Uterus (tissue), 3 donors: ENCODE measurements at regions not wholly inside any gene's neighbourhood (a gene's known extent, or its start where the extent isn't known, plus 50 kb on each side); places are given as distances from the start of the nearest gene placed in this dataset.

Source experiments
- DNase-seq, 2 donors: peaks; one replicate each; pipeline ENCODE4 v3.0.0-alpha.2; 2019 to 2020
- H3K27ac ChIP-seq, 2 donors: fragments of 200-600 bp; sonication (generic); 1 replicate in 1 of 2; 2 replicates in 1 of 2; pipeline ENCODE4 v1.5.1; 2016 to 2018
- H3K27me3 ChIP-seq, 2 donors: fragments of 200-600 bp; sonication (generic); one replicate each; pipeline ENCODE4 v1.5.1; 2018 to 2019; ENCODE audit warnings: control low read depth in 1 of 2
- H3K36me3 ChIP-seq, 2 donors: fragments of 200-600 bp; sonication (generic); one replicate each; pipeline ENCODE4 v1.5.1; 2019; ENCODE audit warnings: control low read depth in 1 of 2
- H3K4me1 ChIP-seq, 2 donors: fragments of 200-600 bp; sonication (generic); one replicate each; pipeline ENCODE4 v1.5.1; 2018 to 2019; ENCODE audit warnings: control low read depth in 1 of 2
- H3K4me3 ChIP-seq, 2 donors: fragments of 200-600 bp; sonication (generic); 1 replicate in 1 of 2; 2 replicates in 1 of 2; pipeline ENCODE4 v1.5.1; 2018 to 2019; ENCODE audit warnings: mild to moderate bottlenecking in 1 of 2
- H3K9me3 ChIP-seq, 2 donors: fragments of 200-600 bp; sonication (generic); one replicate each; pipeline ENCODE4 v1.5.1; 2019; ENCODE audit warnings: control low read depth in 1 of 2
- POLR2A ChIP-seq, 2 donors: fragments of 450-650 bp; IDR thresholded peaks; one replicate each; pipeline ENCODE4 v1.6.1; 2016; ENCODE audit warnings: antibody characterized with exemption in 2 of 2, mild to moderate bottlenecking in 1 of 2, moderate library complexity in 1 of 2
- intact Hi-C: fragments of 100-400 bp; cut with DNase I; formaldehyde crosslinking; loops from one replicate; pipeline ENCODE4 v1.15.1; 2023; ENCODE audit warnings: low total_unique reads
- TF ChIP-seq, protein P1 (sequence below), 4 experiments: fragments of 200-600 bp in 2 of 4; fragments of 450-650 bp in 2 of 4; sonication (generic) in 2 of 4; IDR thresholded peaks; one replicate each; pipeline ENCODE4 v1.5.1; 2016 to 2019; ENCODE audit warnings: antibody characterized with exemption in 4 of 4, mild to moderate bottlenecking in 2 of 4, moderate library complexity in 1 of 4
- donor health status: DM: yes; HTN: yes; CAD: no.

DNA sequence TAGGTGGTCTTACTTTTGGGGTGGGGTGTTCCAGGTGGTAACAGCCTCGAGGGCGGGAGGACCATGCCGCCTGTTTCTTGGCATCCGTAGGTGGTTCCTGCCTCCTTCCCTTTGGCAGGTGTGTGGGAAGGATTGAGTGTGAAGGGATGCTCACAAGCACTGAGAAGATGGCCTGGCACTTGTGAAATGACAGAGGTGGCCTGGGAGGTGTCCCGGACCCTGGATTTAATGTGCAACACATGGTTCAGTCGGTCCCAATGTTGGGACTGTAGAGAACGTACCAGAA, 165.8 kb upstream of the FOXF1 start:
- H3K9me3 ChIP-seq = no peaks in the 10 kb centered on the region
- intact Hi-C loops = no loop called here
- peak overlapping the region in 1 of 2 donors; percentile 64 for H3K27ac ChIP-seq
- TF ChIP-seq, protein P1, sequence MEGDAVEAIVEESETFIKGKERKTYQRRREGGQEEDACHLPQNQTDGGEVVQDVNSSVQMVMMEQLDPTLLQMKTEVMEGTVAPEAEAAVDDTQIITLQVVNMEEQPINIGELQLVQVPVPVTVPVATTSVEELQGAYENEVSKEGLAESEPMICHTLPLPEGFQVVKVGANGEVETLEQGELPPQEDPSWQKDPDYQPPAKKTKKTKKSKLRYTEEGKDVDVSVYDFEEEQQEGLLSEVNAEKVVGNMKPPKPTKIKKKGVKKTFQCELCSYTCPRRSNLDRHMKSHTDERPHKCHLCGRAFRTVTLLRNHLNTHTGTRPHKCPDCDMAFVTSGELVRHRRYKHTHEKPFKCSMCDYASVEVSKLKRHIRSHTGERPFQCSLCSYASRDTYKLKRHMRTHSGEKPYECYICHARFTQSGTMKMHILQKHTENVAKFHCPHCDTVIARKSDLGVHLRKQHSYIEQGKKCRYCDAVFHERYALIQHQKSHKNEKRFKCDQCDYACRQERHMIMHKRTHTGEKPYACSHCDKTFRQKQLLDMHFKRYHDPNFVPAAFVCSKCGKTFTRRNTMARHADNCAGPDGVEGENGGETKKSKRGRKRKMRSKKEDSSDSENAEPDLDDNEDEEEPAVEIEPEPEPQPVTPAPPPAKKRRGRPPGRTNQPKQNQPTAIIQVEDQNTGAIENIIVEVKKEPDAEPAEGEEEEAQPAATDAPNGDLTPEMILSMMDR (IDR thresholded peaks at IDR 0.05) = no peak
- no peak for TF ChIP-seq POLR2A (IDR thresholded peaks at IDR 0.05)
- no peaks in the 10 kb centered on the region for H3K27me3 ChIP-seq
- H3K4me1 ChIP-seq = peaks cover 0 to 12% of the 10 kb centered on the region in 2 donors
- no peak for DNase-seq
- no peak overlapping the region for H3K4me3 ChIP-seq
- no peaks in the 10 kb centered on the region for H3K36me3 ChIP-seq

DNA sequence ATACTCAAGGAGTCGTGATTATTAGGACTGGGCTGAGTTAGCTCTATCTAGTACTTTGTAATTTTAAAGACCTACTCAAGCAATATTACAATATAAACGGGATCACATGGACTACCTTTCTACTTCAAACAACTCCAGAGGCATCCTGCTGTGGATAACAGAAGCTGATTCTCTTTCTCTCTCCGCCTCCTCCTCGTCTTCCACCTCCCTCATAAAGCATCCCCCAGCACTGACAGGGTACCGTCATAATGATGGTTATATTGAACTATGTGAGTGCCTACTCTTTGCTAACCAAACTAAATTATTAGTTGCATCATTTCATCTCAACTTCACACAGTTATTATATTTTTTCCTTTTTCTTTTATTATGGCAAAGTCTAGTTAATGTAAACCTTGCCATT, 165.4 kb upstream of the FOXF1 start:
- TF ChIP-seq POLR2A (IDR thresholded peaks at IDR 0.05) = no peak
- TF ChIP-seq, protein P1 (IDR thresholded peaks at IDR 0.05) = no peak
- Histone ChIP-seq H3K9me3 (no peaks in the 10 kb centered on the region), H3K27me3 (no peaks in the 10 kb centered on the region), H3K27ac (no peak overlapping the region), H3K36me3 (no peaks in the 10 kb centered on the region), H3K4me3 (no peak overlapping the region), H3K4me1 (peaks cover 0 to 12% of the 10 kb centered on the region in 2 donors)
- no peak for DNase-seq
- intact Hi-C loops = no loop called here

DNA sequence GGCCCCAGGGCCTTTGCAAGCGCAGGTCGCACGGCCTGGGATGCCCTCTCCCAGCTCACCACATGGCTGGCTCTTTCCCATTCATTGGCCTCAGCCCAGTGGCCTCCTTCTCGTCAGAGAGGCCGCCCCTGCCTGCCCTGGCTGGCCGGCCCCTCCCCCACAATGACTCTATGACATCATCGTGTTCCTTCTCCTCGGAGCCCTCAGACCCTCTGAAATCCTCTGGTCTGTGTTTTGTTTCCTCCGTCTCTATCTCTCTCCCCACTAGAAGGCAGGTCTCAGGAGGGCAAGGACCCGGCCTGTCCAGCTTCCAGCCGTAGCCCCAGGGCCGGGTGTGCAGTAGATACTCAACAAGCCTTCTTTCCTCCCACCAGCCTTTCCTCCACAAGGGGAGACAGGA, 164.8 kb upstream of the FOXF1 start:
- intact Hi-C loops = no loop called here
- TF ChIP-seq, protein P1 (IDR thresholded peaks at IDR 0.05) = no peak
- no peak for TF ChIP-seq POLR2A (IDR thresholded peaks at IDR 0.05)
- H3K27ac ChIP-seq = no peak overlapping the region

GRCh38 chr16:86346034-86346433, 164.3 kb upstream of the FOXF1 start:
- intact Hi-C loops = no loop called here
- Histone ChIP-seq H3K4me3 (no peak overlapping the region), H3K27me3 (no peaks in the 10 kb centered on the region), H3K4me1 (peaks cover 0 to 12% of the 10 kb centered on the region in 2 donors), H3K9me3 (no peaks in the 10 kb centered on the region), H3K27ac (no peak overlapping the region), H3K36me3 (no peaks in the 10 kb centered on the region)
- no peak for TF ChIP-seq POLR2A (IDR thresholded peaks at IDR 0.05)
- TF ChIP-seq, protein P1 (IDR thresholded peaks at IDR 0.05) = no peak
- DNase-seq = no peak

More for the DNA sequence above, 164.8 kb upstream of the FOXF1 start:
- no peaks in the 10 kb centered on the region for H3K27me3 ChIP-seq
- no peak overlapping the region for H3K4me3 ChIP-seq
- H3K9me3 ChIP-seq = no peaks in the 10 kb centered on the region
- no peak for DNase-seq
- H3K4me1 ChIP-seq = peaks cover 0 to 12% of the 10 kb centered on the region in 2 donors
- no peaks in the 10 kb centered on the region for H3K36me3 ChIP-seq

- no peak for TF ChIP-seq POLR2A (IDR thresholded peaks at IDR 0.05)
- TF ChIP-seq, protein P1 (IDR thresholded peaks at IDR 0.05) = no peak
- H3K4me3 ChIP-seq = no peak overlapping the region
- no peak for DNase-seq
- H3K36me3 ChIP-seq = no peaks in the 10 kb centered on the region
- peaks cover 0 to 12% of the 10 kb centered on the region in 2 donors for H3K4me1 ChIP-seq
- H3K27me3 ChIP-seq = no peaks in the 10 kb centered on the region
- H3K9me3 ChIP-seq = no peaks in the 10 kb centered on the region
- H3K27ac ChIP-seq = no peak overlapping the region
- intact Hi-C loops = no loop called here
Measured at GRCh38 chr16:86347090-86347489, 163.2 kb upstream of the FOXF1 start.
